ENCODE measurements at regions not wholly inside any gene's neighbourhood (a gene's known extent, or its start where the extent isn't known, plus 50 kb on each side); places are given as distances from the start of the nearest gene placed in this dataset.

- DNase-seq: no peak
Observed at GRCh38 chr2:239776436-239777005, 248.6 kb downstream of the NDUFA10 start.

DNA sequence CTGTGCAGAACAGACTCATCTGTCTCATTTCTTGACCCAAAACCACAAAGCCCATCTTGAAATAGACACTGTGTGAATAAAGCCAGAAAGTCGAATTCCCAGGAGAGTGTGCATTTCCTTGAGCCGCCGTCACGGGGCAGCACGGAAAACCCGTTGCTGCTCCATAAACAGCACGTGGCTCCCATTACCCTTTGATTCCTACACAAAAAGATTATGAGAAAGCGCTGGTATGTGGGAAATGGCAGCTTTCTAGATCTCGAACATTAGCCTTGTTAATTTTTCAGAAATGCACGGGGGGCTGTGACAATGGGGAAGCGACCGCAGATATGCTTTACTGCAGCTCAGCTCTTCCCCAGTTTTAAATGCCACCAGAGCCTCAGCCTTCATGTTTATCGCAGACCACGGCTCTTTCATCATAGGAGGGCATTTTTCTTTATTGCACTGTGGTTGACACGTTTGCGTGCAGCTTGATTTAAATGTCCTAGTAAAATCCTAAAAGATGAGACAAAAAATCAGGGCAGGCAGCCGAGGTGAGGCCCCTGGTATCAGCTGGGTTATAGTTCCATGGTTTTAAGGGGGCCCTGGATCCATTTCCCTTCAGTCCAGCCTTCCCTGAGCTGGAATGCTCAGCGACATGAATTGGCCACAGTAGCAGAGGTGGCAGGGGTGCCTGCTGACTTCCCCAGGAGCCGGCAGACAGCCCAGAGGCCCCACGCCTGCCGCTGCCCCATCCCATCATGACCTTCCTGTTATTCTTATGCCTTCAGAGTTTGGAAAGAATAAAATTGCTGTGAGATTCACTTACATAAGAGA lies 249.3 kb downstream of the NDUFA10 start:
- no peak for DNase-seq

GRCh38 chr2:239774933-239775622 lies 250.1 kb downstream of the NDUFA10 start:
- no peak for DNase-seq

DNA sequence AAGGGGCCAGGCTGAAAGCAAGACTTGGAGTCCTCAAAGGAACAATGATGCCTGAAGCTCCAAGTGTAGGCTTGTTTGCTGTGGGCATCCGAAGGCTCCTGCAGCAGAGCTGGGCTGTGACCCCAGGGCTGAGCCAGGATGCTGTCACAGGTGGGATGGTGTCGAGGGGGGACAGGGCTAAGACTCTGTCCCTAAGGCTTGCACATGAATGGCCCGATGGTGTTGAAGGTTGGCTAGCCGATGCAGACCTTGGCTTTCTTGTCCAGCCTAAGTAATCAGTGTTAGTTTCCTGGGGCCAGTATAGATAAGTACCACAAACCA lies 251.0 kb downstream of the NDUFA10 start:
- DNase-seq: no peak

GRCh38 chr2:239773228-239774141 lies 251.7 kb downstream of the NDUFA10 start:
- DNase-seq: no peak

DNA sequence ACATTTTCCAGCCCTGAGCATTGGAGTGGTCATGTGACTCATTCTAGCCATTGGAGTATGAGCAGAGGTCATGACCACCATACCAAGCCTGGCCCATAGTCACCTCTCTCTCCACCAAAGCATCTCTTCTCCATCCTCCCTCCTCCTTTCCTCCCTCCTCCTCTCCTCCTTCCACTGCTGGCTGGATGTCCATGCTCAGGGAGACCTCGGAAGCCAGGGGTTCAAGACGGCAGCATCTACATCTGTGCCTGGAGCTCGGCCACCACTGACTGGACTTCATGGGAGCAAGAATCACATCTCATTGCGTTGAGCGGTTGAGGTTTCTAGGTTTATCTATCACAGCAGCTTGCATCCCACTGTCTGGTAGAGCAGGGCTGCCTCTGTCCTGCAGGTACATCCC lies 252.4 kb downstream of the NDUFA10 start:
- no peak for DNase-seq

DNA sequence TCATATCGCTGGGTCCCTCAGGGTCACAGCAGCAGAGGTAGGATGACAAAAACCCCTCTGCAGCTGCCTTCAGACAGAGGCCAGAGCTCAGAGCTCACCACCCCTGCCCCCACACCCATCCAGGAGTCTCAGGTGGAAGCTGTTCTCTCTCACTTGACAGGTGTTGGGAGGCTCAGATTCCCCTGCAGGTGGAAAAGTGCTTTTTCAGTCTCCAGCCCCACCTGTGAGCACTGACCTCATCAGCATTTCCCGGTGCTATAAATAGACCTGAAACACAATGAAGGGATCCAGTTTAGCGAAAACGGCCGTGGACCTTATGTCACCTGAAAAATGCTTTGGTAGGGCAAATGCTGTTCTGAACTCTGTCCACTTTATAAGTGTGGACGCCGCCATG lies 254.9 kb downstream of the NDUFA10 start:
- no peak for DNase-seq

DNA sequence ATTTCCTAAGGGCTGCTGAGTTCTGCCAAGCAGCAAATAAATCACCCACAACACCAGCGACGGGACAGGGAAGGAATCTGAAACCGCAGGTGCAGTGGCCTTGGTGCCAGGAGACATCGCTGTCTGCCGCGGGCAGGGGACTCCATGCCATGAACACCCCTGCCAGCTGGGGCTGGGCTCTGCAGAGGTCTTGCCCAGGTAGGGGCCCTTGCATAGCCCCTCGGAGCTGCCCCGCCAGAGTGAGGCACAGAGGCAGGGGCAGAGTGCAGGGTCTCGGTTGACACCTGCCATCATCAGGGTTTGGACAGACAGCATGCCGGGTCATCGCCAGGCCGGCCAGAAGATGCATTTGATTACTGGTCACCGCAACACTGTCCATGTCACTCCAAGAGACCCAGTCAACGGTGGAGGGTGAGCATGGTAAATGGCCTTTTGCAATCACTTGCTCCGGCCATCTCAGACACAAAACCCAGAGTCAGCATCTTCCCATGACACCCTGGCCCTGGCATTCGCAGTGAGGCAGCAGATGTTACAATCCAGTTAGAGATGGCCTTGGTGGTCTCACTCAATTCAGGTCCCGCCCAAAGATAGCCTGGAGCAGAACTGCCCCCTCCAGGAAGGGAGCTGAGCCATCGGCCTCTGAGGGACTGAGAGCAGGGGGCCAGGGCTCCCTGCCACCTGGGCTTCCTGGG lies 255.4 kb downstream of the NDUFA10 start:
- no peak for DNase-seq

DNA sequence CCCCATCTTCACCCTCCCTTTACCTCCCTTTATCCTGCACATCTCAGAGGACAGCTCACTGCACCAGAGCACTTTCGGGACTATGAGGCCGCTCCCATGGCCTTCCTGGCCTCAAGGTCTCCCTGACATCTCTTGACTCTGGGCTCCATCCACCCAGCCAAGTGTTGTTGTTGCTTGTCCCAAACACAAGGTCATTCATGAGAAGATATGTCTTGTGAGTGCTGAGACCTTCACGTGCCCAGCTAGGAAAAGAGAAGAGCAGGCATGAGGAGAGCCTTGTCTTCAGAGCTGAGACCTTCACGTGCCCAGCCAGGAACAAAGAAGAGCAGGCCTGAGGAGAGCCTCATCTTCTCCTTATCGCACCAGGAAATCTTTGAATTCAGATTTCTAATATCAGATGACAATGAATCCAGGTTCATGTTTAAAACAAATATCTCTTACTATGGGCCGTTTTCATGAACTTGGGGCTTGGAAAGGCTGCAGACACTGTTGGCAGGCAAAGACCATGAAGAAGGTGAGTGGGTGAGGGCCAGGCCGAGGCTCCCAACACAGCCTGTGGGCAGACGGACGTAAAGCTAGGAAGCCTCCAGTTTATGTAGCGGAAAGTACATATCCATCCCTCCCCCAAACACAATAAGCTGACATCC lies 256.1 kb downstream of the NDUFA10 start:
- DNase-seq: no peak

GRCh38 chr2:239768031-239768790 lies 256.9 kb downstream of the NDUFA10 start:
- no peak for DNase-seq

DNA sequence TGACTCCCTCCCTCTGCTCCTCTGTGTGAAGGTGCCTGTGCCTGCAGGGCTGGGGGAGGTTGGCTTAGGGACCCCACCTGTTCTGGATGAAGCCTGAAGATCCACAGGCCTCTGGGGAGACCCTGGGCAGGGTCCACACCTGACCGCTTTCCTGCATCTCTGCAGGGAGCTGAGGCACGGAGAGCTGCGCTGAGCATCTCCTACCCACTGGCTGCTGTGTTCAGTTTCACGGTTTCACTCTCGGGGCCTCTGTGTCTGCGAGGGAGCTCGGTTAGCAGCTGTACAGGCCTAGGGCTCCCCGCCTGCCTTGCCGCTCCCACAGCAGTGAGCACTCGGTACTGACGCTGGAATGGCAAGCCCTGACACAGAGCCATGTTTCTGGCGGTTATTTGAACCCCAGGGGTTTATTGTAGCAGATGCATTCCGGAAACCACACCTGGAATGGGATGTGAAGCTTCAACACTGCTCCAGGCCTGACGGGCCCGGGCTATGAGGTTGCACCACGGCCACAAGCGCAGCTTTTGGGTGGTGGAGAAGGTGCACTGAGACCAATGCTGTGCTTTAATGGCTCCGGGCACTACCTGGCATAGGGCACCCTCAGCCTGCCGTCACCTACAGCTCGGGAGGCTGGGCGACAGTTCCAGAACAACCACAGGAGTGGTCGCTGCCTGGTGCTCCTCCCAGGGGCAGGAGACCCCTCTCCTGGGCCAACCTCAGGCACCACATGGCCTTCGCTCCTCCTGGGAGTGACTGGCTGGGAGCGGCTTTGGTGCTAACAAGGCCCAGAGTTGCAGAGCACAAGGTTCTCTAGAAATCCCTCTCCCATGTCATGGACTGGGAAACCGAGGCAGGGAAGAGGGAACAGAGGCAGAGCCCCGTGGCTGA lies 257.9 kb downstream of the NDUFA10 start:
- DNase-seq: no peak

GRCh38 chr2:239765911-239766310 lies 259.2 kb downstream of the NDUFA10 start:
- DNase-seq: no peak

DNA sequence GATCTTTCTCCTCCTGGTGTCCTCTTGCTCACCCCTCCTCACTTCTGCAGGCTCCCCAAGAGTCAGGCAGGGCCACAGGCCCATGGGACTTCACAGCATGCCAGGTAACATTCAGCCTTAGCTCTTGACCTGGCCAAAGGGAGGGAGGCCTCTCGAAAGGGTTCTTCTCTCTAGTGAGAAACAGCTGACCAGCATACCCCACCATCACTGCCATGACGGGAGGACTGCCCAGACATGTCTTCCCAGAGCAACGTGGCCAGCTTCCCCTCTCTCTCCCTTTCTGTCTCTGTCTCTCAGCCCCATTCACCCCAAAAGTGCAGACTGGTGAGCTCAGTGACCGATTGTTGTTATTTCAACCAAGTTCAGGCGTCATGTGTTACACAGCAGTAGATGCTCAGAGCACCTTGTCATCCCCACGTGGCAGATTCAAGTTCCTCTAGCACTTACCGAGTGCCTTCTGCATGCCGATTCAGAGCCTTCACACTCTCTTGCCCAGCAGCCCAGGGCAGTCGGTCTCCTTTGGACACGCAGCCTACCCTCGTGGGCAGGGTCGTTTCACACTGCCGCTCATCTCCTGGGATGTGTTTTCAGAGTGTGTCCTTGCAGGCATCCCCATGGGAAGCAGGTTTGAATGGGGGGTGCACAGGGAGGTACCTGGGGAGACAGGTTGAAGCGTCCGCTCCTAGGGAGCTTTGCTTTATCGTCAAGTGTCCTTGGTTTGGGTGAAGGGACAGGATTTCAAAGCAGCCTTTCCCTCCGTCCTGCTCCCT lies 259.9 kb downstream of the NDUFA10 start:
- DNase-seq: no peak

DNA sequence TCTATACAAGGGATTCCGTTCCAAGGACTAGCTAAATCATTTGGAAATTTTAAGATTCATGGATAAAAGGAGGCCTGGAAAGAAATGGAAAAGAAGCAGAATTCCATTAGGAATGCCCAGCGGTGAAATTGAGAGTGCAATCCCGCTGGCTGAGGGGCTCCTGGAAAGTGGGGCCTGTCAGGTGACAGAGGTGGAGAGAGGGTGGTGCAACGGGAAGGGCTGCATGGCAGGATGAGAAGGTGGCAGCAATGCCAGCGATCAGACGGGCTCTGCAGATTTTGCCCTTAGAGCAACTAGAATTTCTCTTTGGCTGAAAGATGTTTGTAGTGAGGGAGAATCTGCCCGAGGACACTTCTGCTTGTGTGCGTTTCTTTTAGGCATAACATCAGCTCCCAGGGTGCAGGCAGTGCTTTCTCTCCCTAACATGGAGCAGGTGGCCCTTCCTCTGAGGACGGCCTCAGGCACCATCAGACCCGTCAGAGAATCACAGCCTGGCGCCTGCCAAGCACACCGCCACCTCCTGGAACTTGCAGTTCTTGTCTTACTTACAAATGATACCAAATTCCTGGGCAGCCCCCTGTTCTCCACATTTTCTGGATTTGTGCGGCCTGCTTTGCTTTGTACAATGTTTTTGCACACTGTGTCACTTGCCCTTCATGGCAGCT lies 261.6 kb downstream of the NDUFA10 start:
- DNase-seq: no peak

DNA sequence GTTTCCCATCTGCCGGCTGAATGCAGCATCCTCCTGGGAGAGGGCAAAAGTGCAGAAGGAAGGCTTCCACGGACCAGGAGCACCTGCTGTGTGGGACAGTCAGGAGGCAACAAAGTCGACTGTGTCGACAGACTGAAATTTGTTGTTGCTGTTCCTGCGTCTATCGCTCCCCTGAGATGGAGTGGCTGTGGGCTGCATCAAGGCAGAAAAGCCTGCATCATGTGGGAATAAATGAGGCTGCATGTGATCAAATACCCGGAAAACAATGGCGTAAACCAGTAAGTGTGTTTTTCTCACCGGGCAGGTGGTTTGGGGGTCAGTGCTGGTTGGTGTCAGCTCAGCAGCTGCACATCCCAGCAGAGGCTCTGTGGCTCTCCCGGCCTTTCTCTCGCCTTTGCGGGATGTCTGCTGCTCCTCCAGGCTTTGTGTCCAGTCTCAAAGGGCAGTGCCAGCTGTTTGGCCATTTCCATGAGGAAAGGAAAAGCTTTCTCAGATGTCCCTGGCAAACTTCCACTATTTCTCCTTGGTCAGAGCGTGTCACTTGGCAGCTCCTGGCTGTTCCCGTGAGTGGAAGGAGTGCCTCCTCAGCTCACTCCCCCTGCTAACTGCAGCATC lies 262.4 kb downstream of the NDUFA10 start:
- no peak for DNase-seq

GRCh38 chr2:239762106-239762505 lies 263.0 kb downstream of the NDUFA10 start:
- no peak for DNase-seq

DNA sequence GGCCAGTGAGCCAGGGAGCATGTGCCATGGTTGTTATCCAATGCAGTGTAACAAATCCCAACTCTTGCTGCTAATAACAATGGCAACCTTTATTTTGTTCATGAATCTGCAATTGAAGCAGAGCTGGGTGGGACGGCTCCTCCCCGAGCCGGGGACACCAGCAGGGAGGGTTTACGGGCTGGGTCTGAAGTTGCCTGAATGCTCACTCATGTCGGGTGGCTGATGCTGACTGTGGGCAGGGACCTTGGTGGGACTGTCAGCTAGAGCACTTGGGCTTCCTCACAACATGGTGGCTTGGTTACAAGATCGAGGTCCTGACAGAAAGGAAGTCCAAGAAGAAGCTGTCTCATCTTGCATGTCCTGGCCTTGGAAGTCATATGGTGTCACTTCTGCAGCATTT lies 264.5 kb downstream of the NDUFA10 start:
- no peak for DNase-seq

DNA sequence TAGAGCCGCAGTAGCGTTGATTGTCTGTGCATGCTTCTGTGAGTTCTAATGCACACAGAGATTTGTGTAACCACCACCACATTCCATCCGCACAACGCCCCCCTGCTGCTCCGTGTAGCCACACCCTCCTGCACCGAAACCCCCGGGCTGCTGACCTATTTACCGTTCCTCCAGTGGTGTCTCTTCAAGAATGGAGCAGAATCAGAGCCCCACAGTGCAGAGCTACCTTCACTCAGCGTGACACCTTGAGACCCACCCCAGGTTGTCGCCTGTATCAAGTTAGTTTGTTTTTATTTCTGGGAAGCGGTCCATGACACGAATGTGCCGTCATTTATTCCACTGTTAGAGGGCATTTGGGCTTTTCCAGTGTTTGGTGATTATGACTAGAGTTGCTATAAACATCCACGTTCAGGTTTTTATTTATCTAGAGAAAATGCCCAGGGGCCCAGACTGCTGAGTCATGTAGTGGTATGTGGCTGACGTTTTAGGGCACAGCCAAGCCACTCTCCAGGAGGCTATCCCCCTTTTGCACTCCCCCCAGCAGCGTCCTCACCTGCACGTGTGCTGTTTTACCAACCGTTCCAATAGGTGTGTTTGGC lies 266.8 kb downstream of the NDUFA10 start:
- DNase-seq: no peak

All from fibroblast of upper back skin (primary cell).